H9 (cell line): ENCODE measurements at regions not wholly inside any gene's neighbourhood (a gene's known extent, or its start where the extent isn't known, plus 50 kb on each side); places are given as distances from the start of the nearest gene placed in this dataset.

Experiments used
- DNase-seq: peaks from one replicate; pipeline ENCODE4 v3.0.0-alpha.2; 2017
- H2AFZ ChIP-seq: one replicate; pipeline ENCODE4 v1.6.1; 2013; ENCODE audit warnings: mild to moderate bottlenecking, low read length, control low read depth, moderate library complexity
- H2AK5ac ChIP-seq: 2 replicates; pipeline ENCODE4 v1.6.1; 2013; ENCODE audit warnings: low read length, control low read depth, mixed read lengths; ENCODE audit not compliant: insufficient read length
- H2BK120ac ChIP-seq: one replicate; pipeline ENCODE4 v1.6.1; 2013; ENCODE audit warnings: low read depth, mild to moderate bottlenecking, low read length, control low read depth, inconsistent platforms; ENCODE audit not compliant: poor library complexity, severe bottlenecking
- H2BK12ac ChIP-seq: 2 replicates; pipeline ENCODE4 v1.6.1; 2013; ENCODE audit warnings: low read length, control low read depth, mixed read lengths, low read depth; ENCODE audit not compliant: insufficient read length
- H2BK15ac ChIP-seq: 2 replicates; pipeline ENCODE4 v1.6.1; 2013; ENCODE audit warnings: low read depth, low read length, control low read depth
- H2BK20ac ChIP-seq: one replicate; pipeline ENCODE4 v1.6.1; 2013; ENCODE audit warnings: low read depth, mild to moderate bottlenecking, low read length, control low read depth, inconsistent platforms; ENCODE audit not compliant: poor library complexity, severe bottlenecking
- H2BK5ac ChIP-seq: 2 replicates; pipeline ENCODE4 v1.6.1; 2013; ENCODE audit warnings: low read length, control low read depth, mixed read lengths; ENCODE audit not compliant: insufficient read length
- H3K14ac ChIP-seq: 2 replicates; pipeline ENCODE4 v1.6.1; 2013; ENCODE audit warnings: low read length, control low read depth; ENCODE audit not compliant: insufficient read depth
- H3K18ac ChIP-seq: 2 replicates; pipeline ENCODE4 v1.6.1; 2013; ENCODE audit warnings: low read depth, mild to moderate bottlenecking, mixed read lengths, low read length, control low read depth; ENCODE audit not compliant: insufficient read length
- H3K23ac ChIP-seq: 2 replicates; pipeline ENCODE4 v1.6.1; 2013; ENCODE audit warnings: low read length, control low read depth, mixed read lengths, low read depth; ENCODE audit not compliant: insufficient read length
- H3K23me2 ChIP-seq: 2 replicates; pipeline ENCODE4 v1.6.1; 2013; ENCODE audit warnings: low read depth, mild to moderate bottlenecking, mixed read lengths, low read length, control low read depth; ENCODE audit not compliant: insufficient read length, poor library complexity, severe bottlenecking
- H3K27ac ChIP-seq: 2 replicates; pipeline ENCODE4 v1.5.1; 2013; ENCODE audit warnings: low read length, control low read depth, mixed read lengths, low read depth; ENCODE audit not compliant: insufficient read length
- H3K27me3 ChIP-seq: 2 replicates; pipeline ENCODE4 v1.6.1; 2013; ENCODE audit warnings: low read length, control low read depth, inconsistent platforms; ENCODE audit not compliant: insufficient read depth
- H3K4ac ChIP-seq: 2 replicates; pipeline ENCODE4 v1.6.1; 2013; ENCODE audit warnings: low read depth, mild to moderate bottlenecking, control low read depth, inconsistent platforms, low read length, moderate library complexity
- H3K4me1 ChIP-seq: 2 replicates; pipeline ENCODE4 v1.6.1; 2013; ENCODE audit warnings: low read length, control low read depth, inconsistent platforms; ENCODE audit not compliant: insufficient read depth
- H3K4me2 ChIP-seq: 2 replicates; pipeline ENCODE4 v1.6.1; 2013; ENCODE audit warnings: low read length, control low read depth, mixed read lengths; ENCODE audit not compliant: insufficient read length, insufficient read depth
- H3K56ac ChIP-seq: 2 replicates; pipeline ENCODE4 v1.6.1; 2013; ENCODE audit warnings: low read depth, mild to moderate bottlenecking, mixed read lengths, low read length, control low read depth; ENCODE audit not compliant: insufficient read length
- H3K79me1 ChIP-seq: 2 replicates; pipeline ENCODE4 v1.6.1; 2013; ENCODE audit warnings: low read depth, mild to moderate bottlenecking, moderate library complexity, low read length, control low read depth, inconsistent platforms; ENCODE audit not compliant: insufficient read depth, poor library complexity, severe bottlenecking
- H3K79me2 ChIP-seq: 2 replicates; pipeline ENCODE4 v1.6.1; 2013; ENCODE audit warnings: low read length, control low read depth, inconsistent platforms; ENCODE audit not compliant: insufficient read depth
- H3K9ac ChIP-seq: 2 replicates; pipeline ENCODE4 v1.6.1; 2013; ENCODE audit warnings: low read length, control low read depth, mixed read lengths; ENCODE audit not compliant: insufficient read length; ENCODE audit errors: extremely low read depth
- H3K9me3 ChIP-seq: one replicate; pipeline ENCODE4 v1.6.1; 2013; ENCODE audit warnings: low read depth, low read length, inconsistent platforms; ENCODE audit not compliant: control insufficient read depth
- H3T11ph ChIP-seq: one replicate; pipeline ENCODE4 v1.6.1; 2013; ENCODE audit warnings: mild to moderate bottlenecking, low read length, control low read depth, inconsistent platforms
- H4K20me1 ChIP-seq: one replicate; pipeline ENCODE4 v1.6.1; 2013; ENCODE audit not compliant: control insufficient read depth, insufficient read length, insufficient read depth
- H4K5ac ChIP-seq: 2 replicates; pipeline ENCODE4 v1.6.1; 2013; ENCODE audit warnings: low read depth, mild to moderate bottlenecking, mixed read lengths, low read length, control low read depth; ENCODE audit not compliant: insufficient read length
- H4K8ac ChIP-seq: replicated peaks from 2 replicates; pipeline ENCODE4 v1.6.1; 2013; ENCODE audit warnings: low read length, control low read depth, mixed read lengths, low read depth; ENCODE audit not compliant: insufficient read length
- H4K91ac ChIP-seq: 2 replicates; pipeline ENCODE4 v1.6.1; 2013; ENCODE audit warnings: low read depth, mild to moderate bottlenecking, moderate library complexity, mixed read lengths, low read length, control low read depth; ENCODE audit not compliant: insufficient read length
- H3K27ac Mint-ChIP-seq, 3 experiments: 2 replicates in 2 of 3; 3 replicates in 1 of 3; pipeline ENCODE4 v1.8.0; 2020 to 2021; ENCODE audit warnings: mixed read lengths in 3 of 3, mild to moderate bottlenecking in 1 of 3, moderate library complexity in 1 of 3
- H3K27me3 Mint-ChIP-seq: 2 replicates; pipeline ENCODE4 v1.8.0; 2021; ENCODE audit warnings: low read depth, mild to moderate bottlenecking, moderate library complexity, mixed read lengths
- H3K36me3 Mint-ChIP-seq, 3 experiments: 2 replicates in 2 of 3; 3 replicates in 1 of 3; pipeline ENCODE4 v1.8.0; 2020 to 2021; ENCODE audit warnings: low read depth in 3 of 3, mixed read lengths in 3 of 3; ENCODE audit not compliant: insufficient read depth in 1 of 3
- H3K4me1 Mint-ChIP-seq, 2 experiments: 2 replicates each; pipeline ENCODE4 v1.8.0; 2020; ENCODE audit warnings: mixed read lengths in 2 of 2
- H3K4me3 Mint-ChIP-seq, 2 experiments: 2 replicates in 1 of 2; 3 replicates in 1 of 2; pipeline ENCODE4 v1.8.0; 2020 to 2021; ENCODE audit warnings: mild to moderate bottlenecking in 2 of 2, mixed read lengths in 2 of 2, moderate library complexity in 1 of 2
- H3K9me3 Mint-ChIP-seq, 2 experiments: 2 replicates in 1 of 2; 3 replicates in 1 of 2; pipeline ENCODE4 v1.8.0; 2020; ENCODE audit warnings: mild to moderate bottlenecking in 2 of 2, mixed read lengths in 2 of 2, moderate library complexity in 1 of 2
- CTCF ChIP-seq: fragments of 200-600 bp; sonication (generic); conservative IDR thresholded peaks from 3 replicates; pipeline ENCODE4 v1.8.0; 2021; ENCODE audit warnings: antibody characterized with exemption, mild to moderate bottlenecking
- WGBS: extraction: QIAGEN DNeasy Blood & Tissue Kit; methylation state at CpG from one replicate; pipeline ENCODE4 v1.1.7; 2013; ENCODE audit warnings: missing lambda C conversion rate, low lambda C conversion rate, mixed read lengths; ENCODE audit not compliant: insufficient read length; ENCODE audit errors: extremely low coverage; 5-methylcytosine and 5-hydroxymethylcytosine counted together

DNA sequence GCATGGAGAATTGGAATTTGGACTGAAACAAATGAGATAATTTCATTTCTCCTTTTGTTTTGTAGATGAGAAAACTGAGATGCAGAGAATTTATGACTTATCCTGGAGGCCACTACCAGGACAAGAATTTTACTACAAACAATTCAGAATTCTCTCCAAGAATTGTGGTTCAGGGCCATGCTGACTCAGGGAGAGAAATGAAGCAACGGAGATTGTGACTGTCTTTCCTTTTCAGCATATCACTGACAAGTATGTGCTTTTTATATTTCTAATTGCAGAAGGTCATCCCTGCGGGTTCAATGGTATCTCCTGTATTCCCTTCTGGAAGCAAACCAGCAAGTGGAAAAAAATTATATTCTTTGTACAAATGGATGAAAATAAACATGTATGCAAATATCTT is 170.8 kb upstream of the MITF start:
- no peak overlapping the region for H3K56ac ChIP-seq
- no peaks in the 10 kb centered on the region for H3K9me3 ChIP-seq
- Mint-ChIP-seq H3K27ac (no peak overlapping the region), H3K4me1 (peaks cover 7 to 11% of the 10 kb centered on the region in 2 experiments; a peak in 2 of 4 replicates), H3K9me3 (no peaks in the 10 kb centered on the region; a peak in 1 of 5 replicates), H3K36me3 (no peaks in the 10 kb centered on the region), H3K4me3 (no peak overlapping the region), H3K27me3 (no peaks in the 10 kb centered on the region)
- H2BK15ac ChIP-seq = no peak overlapping the region
- no peak overlapping the region for H4K8ac ChIP-seq
- H3T11ph ChIP-seq = no peak overlapping the region
- no peak overlapping the region for H2AFZ ChIP-seq
- no peaks in the 10 kb centered on the region for H4K20me1 ChIP-seq
- H3K27ac ChIP-seq = no peak overlapping the region
- no peaks in the 10 kb centered on the region for H3K4me1 ChIP-seq
- no peak overlapping the region for H4K91ac ChIP-seq
- no peaks in the 10 kb centered on the region for H3K79me1 ChIP-seq
- no peak overlapping the region for H3K9ac ChIP-seq
- H2BK120ac ChIP-seq = no peak overlapping the region
- DNase-seq = no peak
- H2BK20ac ChIP-seq = no peak overlapping the region
- H3K27me3 ChIP-seq = no peaks in the 10 kb centered on the region
- H2BK5ac ChIP-seq = no peak overlapping the region
- no peak overlapping the region for H3K23ac ChIP-seq
- H3K18ac ChIP-seq = no peak overlapping the region
- H3K14ac ChIP-seq = no peak overlapping the region
- H3K23me2 ChIP-seq = no peaks in the 10 kb centered on the region
- no peak overlapping the region for H3K4ac ChIP-seq
- H3K79me2 ChIP-seq = no peaks in the 10 kb centered on the region
- no peak overlapping the region for H2BK12ac ChIP-seq
- no peak for TF ChIP-seq CTCF
- no peak overlapping the region for H2AK5ac ChIP-seq
- no peak overlapping the region for H3K4me2 ChIP-seq
- no CpG with 5 or more reads among the region's 2 CpGs for WGBS
- H4K5ac ChIP-seq = no peak overlapping the region
